ENCODE measurements at regions not wholly inside any gene's neighbourhood (a gene's known extent, or its start where the extent isn't known, plus 50 kb on each side); places are given as distances from the start of the nearest gene placed in this dataset.
"Not testable (repeated sequence)": the region's sequence is repeated elsewhere in the genome, so short reads cannot be mapped to it uniquely, and the experiment has no call there.

- no peak for DNase-seq
Measured at GRCh38 chr14:82635915-82636314, 1102.3 kb upstream of the SEL1L start.

- DNase-seq, result no peak
Measured at GRCh38 chr14:82636426-82636825, 1102.8 kb upstream of the SEL1L start.

GRCh38 chr14:82641050-82641540 lies 1107.4 kb upstream of the SEL1L start:
- no peak for DNase-seq

- DNase-seq, result peak; percentile 65
Measured at GRCh38 chr14:82642425-82642824, 1108.8 kb upstream of the SEL1L start.

- no peak for DNase-seq
Measured at GRCh38 chr14:82647088-82647810, 1113.6 kb upstream of the SEL1L start.

GRCh38 chr14:82655770-82656169 lies 1122.1 kb upstream of the SEL1L start:
- DNase-seq, result no peak

- no peak for DNase-seq
Measured at GRCh38 chr14:82657186-82657675, 1123.6 kb upstream of the SEL1L start.

GRCh38 chr14:82661258-82661657 lies 1127.6 kb upstream of the SEL1L start:
- DNase-seq, result no peak

GRCh38 chr14:82667006-82667405 lies 1133.4 kb upstream of the SEL1L start:
- no peak for DNase-seq

GRCh38 chr14:82667501-82667900 lies 1133.8 kb upstream of the SEL1L start:
- DNase-seq, result no peak

GRCh38 chr14:82676403-82676802 lies 1142.8 kb upstream of the SEL1L start:
- DNase-seq, result no peak

- DNase-seq, result no peak
Measured at GRCh38 chr14:82689948-82690347, 1156.3 kb upstream of the SEL1L start.

- DNase-seq, result not testable (repeated sequence)
Measured at GRCh38 chr14:82691191-82691590, 1157.5 kb upstream of the SEL1L start.

GRCh38 chr14:82694820-82695219 lies 1161.2 kb upstream of the SEL1L start:
- no peak for DNase-seq

- DNase-seq, result no peak
Measured at GRCh38 chr14:82704218-82704617, 1170.6 kb upstream of the SEL1L start.

GRCh38 chr14:82710267-82710841 lies 1176.7 kb upstream of the SEL1L start:
- DNase-seq, result no peak

GRCh38 chr14:82719617-82720016 lies 1186.0 kb upstream of the SEL1L start:
- no peak for DNase-seq

GRCh38 chr14:82720431-82720830 lies 1186.8 kb upstream of the SEL1L start:
- no peak for DNase-seq

GRCh38 chr14:82720946-82721345 lies 1187.3 kb upstream of the SEL1L start:
- DNase-seq, result no peak

- no peak for DNase-seq
Measured at GRCh38 chr14:82724316-82724715, 1190.7 kb upstream of the SEL1L start.

- no peak for DNase-seq
Measured at GRCh38 chr14:82725213-82725612, 1191.6 kb upstream of the SEL1L start.

GRCh38 chr14:82731526-82731925 lies 1197.9 kb upstream of the SEL1L start:
- DNase-seq, result no peak

GRCh38 chr14:82740547-82740946 lies 1206.9 kb upstream of the SEL1L start:
- DNase-seq, result no peak

GRCh38 chr14:82755476-82755875 lies 1221.8 kb upstream of the SEL1L start:
- no peak for DNase-seq

- DNase-seq, result no peak
Measured at GRCh38 chr14:82755923-82756322, 1222.3 kb upstream of the SEL1L start.
